ENCODE measurements at regions not wholly inside any gene's neighbourhood (a gene's known extent, or its start where the extent isn't known, plus 50 kb on each side); places are given as distances from the start of the nearest gene placed in this dataset.

- no peak for TF ChIP-seq POLR2A (IDR thresholded peaks at IDR 0.05; ENCODE audit: low read depth, low read length)
- TF ChIP-seq POLR2AphosphoS5 (IDR thresholded peaks at IDR 0.05; ENCODE audit: low read depth, low read length), result no peak
These were observed 140.1 kb upstream of the CAMK1G start for GRCh38 chr1:209443361-209443931.

All from GM12891 (cell line).